ENCODE measurements at regions not wholly inside any gene's neighbourhood (a gene's known extent, or its start where the extent isn't known, plus 50 kb on each side); places are given as distances from the start of the nearest gene placed in this dataset.

DNA sequence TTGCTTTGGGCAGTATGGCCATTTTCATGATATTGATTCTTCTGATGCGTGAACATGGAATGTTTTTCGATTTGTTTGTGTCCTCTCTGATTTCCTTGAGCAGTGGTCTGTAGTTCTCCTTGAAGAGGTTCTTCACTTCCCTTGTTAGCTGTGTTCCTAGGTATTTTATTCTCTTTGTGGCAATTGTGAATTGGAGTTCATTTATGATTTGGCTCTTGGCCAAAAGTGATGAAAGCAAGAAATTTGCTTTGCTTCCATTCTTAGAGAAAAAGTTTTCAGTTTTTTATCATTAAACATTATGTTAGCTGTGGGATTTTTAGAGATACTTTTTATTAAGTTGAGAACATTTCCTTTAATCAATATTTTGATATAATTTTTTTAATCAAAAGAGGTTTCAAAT lies 203.5 kb downstream of the TAF11L14 start:
- TF ChIP-seq, protein P1, sequence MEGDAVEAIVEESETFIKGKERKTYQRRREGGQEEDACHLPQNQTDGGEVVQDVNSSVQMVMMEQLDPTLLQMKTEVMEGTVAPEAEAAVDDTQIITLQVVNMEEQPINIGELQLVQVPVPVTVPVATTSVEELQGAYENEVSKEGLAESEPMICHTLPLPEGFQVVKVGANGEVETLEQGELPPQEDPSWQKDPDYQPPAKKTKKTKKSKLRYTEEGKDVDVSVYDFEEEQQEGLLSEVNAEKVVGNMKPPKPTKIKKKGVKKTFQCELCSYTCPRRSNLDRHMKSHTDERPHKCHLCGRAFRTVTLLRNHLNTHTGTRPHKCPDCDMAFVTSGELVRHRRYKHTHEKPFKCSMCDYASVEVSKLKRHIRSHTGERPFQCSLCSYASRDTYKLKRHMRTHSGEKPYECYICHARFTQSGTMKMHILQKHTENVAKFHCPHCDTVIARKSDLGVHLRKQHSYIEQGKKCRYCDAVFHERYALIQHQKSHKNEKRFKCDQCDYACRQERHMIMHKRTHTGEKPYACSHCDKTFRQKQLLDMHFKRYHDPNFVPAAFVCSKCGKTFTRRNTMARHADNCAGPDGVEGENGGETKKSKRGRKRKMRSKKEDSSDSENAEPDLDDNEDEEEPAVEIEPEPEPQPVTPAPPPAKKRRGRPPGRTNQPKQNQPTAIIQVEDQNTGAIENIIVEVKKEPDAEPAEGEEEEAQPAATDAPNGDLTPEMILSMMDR (IDR thresholded peaks at IDR 0.05) = no peak
- no peak for TF ChIP-seq POLR2A (IDR thresholded peaks at IDR 0.05)

All from body of pancreas (tissue), 4 donors.